Peyer's patch (tissue), 4 donors: ENCODE measurements at regions not wholly inside any gene's neighbourhood (a gene's known extent, or its start where the extent isn't known, plus 50 kb on each side); places are given as distances from the start of the nearest gene placed in this dataset.

ENCODE experiments used
- DNase-seq, 3 donors: peaks; one replicate each; pipeline ENCODE4 v3.0.0-alpha.2; 2017 to 2019
- H3K27ac ChIP-seq, 4 donors: fragments of 200-600 bp; sonication (generic); one replicate each; pipeline ENCODE4 v1.5.1; 2016 to 2019
- H3K27me3 ChIP-seq, 2 donors: fragments of 200-600 bp; sonication (generic); one replicate each; pipeline ENCODE4 v1.5.1; 2019
- H3K36me3 ChIP-seq, 3 donors: fragments of 200-600 bp; sonication (generic); one replicate each; pipeline ENCODE4 v1.5.1; 2016 to 2019
- H3K4me1 ChIP-seq, 4 donors: fragments of 200-600 bp; sonication (generic); one replicate each; pipeline ENCODE4 v1.5.1; 2016 to 2019
- H3K4me3 ChIP-seq, 4 donors: fragments of 200-600 bp; sonication (generic); 1 replicate in 3 of 4; 2 replicates in 1 of 4; pipeline ENCODE4 v1.5.1; 2016 to 2019; ENCODE audit warnings: mild to moderate bottlenecking in 1 of 4
- H3K9me3 ChIP-seq, 4 donors: fragments of 200-600 bp; sonication (generic); one replicate each; pipeline ENCODE4 v1.5.1; 2016 to 2019; ENCODE audit warnings: mild to moderate bottlenecking in 1 of 4
- CTCF ChIP-seq, 6 experiments: fragments of 450-650 bp in 4 of 6; fragments of 200-600 bp in 2 of 6; sonication (generic) in 1 of 6; IDR thresholded peaks; one replicate each; pipeline ENCODE4 v1.5.1; 2017 to 2019; ENCODE audit warnings: antibody characterized with exemption in 6 of 6, mild to moderate bottlenecking in 3 of 6, moderate library complexity in 1 of 6
- POLR2A ChIP-seq, 2 donors: fragments of 450-650 bp; IDR thresholded peaks; one replicate each; pipeline ENCODE4 v1.5.1; 2017; ENCODE audit warnings: antibody characterized with exemption in 2 of 2, mild to moderate bottlenecking in 2 of 2, moderate library complexity in 2 of 2

GRCh38 chr3:27930052-27930602 lies 208.0 kb upstream of the EOMES start:
- TF ChIP-seq POLR2A (IDR thresholded peaks at IDR 0.05) (no peak), CTCF (IDR thresholded peaks at IDR 0.05) (no peak)
- no peaks in the 10 kb centered on the region for H3K27me3 ChIP-seq
- no peaks in the 10 kb centered on the region for H3K4me1 ChIP-seq

GRCh38 chr3:27935492-27935891 lies 213.4 kb upstream of the EOMES start:
- TF ChIP-seq POLR2A (IDR thresholded peaks at IDR 0.05): no peak
- no peak for TF ChIP-seq CTCF (IDR thresholded peaks at IDR 0.05)
- no peak overlapping the region for H3K4me3 ChIP-seq
- DNase-seq: no peak
- no peaks in the 10 kb centered on the region for H3K4me1 ChIP-seq
- no peak overlapping the region for H3K27ac ChIP-seq
- H3K27me3 ChIP-seq: no peaks in the 10 kb centered on the region
- no peaks in the 10 kb centered on the region for H3K9me3 ChIP-seq
- H3K36me3 ChIP-seq: no peaks in the 10 kb centered on the region

More at GRCh38 chr3:27930052-27930602, 208.0 kb upstream of the EOMES start:
- Histone ChIP-seq H3K36me3 (no peaks in the 10 kb centered on the region), H3K27ac (no peak overlapping the region), H3K9me3 (no peaks in the 10 kb centered on the region), H3K4me3 (no peak overlapping the region)
- DNase-seq: no peak

GRCh38 chr3:27939521-27939920 lies 217.4 kb upstream of the EOMES start:
- no peaks in the 10 kb centered on the region for H3K27me3 ChIP-seq
- no peak overlapping the region for H3K27ac ChIP-seq
- no peak overlapping the region for H3K4me3 ChIP-seq
- DNase-seq: no peak
- H3K9me3 ChIP-seq: no peaks in the 10 kb centered on the region
- H3K4me1 ChIP-seq: no peaks in the 10 kb centered on the region
- H3K36me3 ChIP-seq: no peaks in the 10 kb centered on the region
- TF ChIP-seq CTCF (IDR thresholded peaks at IDR 0.05): no peak
- no peak for TF ChIP-seq POLR2A (IDR thresholded peaks at IDR 0.05)

GRCh38 chr3:27939940-27940339 lies 217.8 kb upstream of the EOMES start:
- Histone ChIP-seq H3K4me1 (no peaks in the 10 kb centered on the region), H3K27ac (no peak overlapping the region), H3K9me3 (no peaks in the 10 kb centered on the region), H3K36me3 (no peaks in the 10 kb centered on the region), H3K4me3 (no peak overlapping the region), H3K27me3 (no peaks in the 10 kb centered on the region)
- DNase-seq: no peak
- TF ChIP-seq POLR2A (IDR thresholded peaks at IDR 0.05): no peak
- TF ChIP-seq CTCF (IDR thresholded peaks at IDR 0.05): no peak

- TF ChIP-seq POLR2A (IDR thresholded peaks at IDR 0.05) (no peak), CTCF (IDR thresholded peaks at IDR 0.05) (peak in 2 of 6 experiments; percentile 21 to 26)
- no peaks in the 10 kb centered on the region for H3K4me1 ChIP-seq
- H3K27ac ChIP-seq: no peak overlapping the region
- H3K9me3 ChIP-seq: no peaks in the 10 kb centered on the region
- no peak overlapping the region for H3K4me3 ChIP-seq
- no peaks in the 10 kb centered on the region for H3K36me3 ChIP-seq
- no peaks in the 10 kb centered on the region for H3K27me3 ChIP-seq
- DNase-seq: peak in 1 of 3 donors; percentile 45
Observed at GRCh38 chr3:27943106-27943505, 221.0 kb upstream of the EOMES start.

- Histone ChIP-seq H3K36me3 (no peaks in the 10 kb centered on the region), H3K9me3 (no peaks in the 10 kb centered on the region), H3K4me3 (no peak overlapping the region), H3K27me3 (no peaks in the 10 kb centered on the region), H3K4me1 (no peaks in the 10 kb centered on the region), H3K27ac (no peak overlapping the region)
- DNase-seq: no peak
- TF ChIP-seq POLR2A (IDR thresholded peaks at IDR 0.05) (no peak), CTCF (IDR thresholded peaks at IDR 0.05) (no peak)
Observed at GRCh38 chr3:27945229-27945628, 223.1 kb upstream of the EOMES start.
